ENCODE measurements at regions not wholly inside any gene's neighbourhood (a gene's known extent, or its start where the extent isn't known, plus 50 kb on each side); places are given as distances from the start of the nearest gene placed in this dataset.
"Not testable (repeated sequence)": the region's sequence is repeated elsewhere in the genome, so short reads cannot be mapped to it uniquely, and the experiment has no call there.

GRCh38 chr12:61264294-61264693 lies 995.9 kb upstream of the USP15 start:
- not testable (repeated sequence) for TF ChIP-seq CTCF (IDR thresholded peaks at IDR 0.05); ZFX (IDR thresholded peaks at IDR 0.05; ENCODE audit: borderline replicate concordance)

All from 22Rv1 (cell line).